Spleen (tissue), 7 donors: ENCODE measurements at regions not wholly inside any gene's neighbourhood (a gene's known extent, or its start where the extent isn't known, plus 50 kb on each side); places are given as distances from the start of the nearest gene placed in this dataset.

Source experiments
- POLR2A ChIP-seq, 3 donors: fragments of 450-650 bp; IDR thresholded peaks; one replicate each; pipeline ENCODE4 v1.5.1; 2017; ENCODE audit warnings: antibody characterized with exemption in 3 of 3, mild to moderate bottlenecking in 1 of 3
- POLR2AphosphoS5 ChIP-seq, 3 donors: sonication (generic); formaldehyde crosslinking; IDR thresholded peaks; one replicate each; pipeline ENCODE4 v1.5.1; 2017; ENCODE audit warnings: antibody characterized with exemption in 3 of 3
- TF ChIP-seq, protein P1 (sequence below), 11 experiments: fragments of 200-600 bp in 7 of 11; fragments of 450-650 bp in 4 of 11; sonication (generic) in 4 of 11; IDR thresholded peaks in 8 of 11; conservative IDR thresholded peaks in 3 of 11; 1 replicate in 7 of 11; 2 replicates in 4 of 11; pipeline versions ENCODE4 v1.4.0 to v1.8.0; 2016 to 2021; ENCODE audit warnings: antibody characterized with exemption in 11 of 11, inconsistent platforms in 4 of 11, mild to moderate bottlenecking in 1 of 11
- donor health status: DM: no; HTN: no; CAD: no; lungs with moderate emphysema.
- donor health status: DM: no; HTN: no; CAD: no.
- donor health status: DM: no; HTN: no; CAD: no.

DNA sequence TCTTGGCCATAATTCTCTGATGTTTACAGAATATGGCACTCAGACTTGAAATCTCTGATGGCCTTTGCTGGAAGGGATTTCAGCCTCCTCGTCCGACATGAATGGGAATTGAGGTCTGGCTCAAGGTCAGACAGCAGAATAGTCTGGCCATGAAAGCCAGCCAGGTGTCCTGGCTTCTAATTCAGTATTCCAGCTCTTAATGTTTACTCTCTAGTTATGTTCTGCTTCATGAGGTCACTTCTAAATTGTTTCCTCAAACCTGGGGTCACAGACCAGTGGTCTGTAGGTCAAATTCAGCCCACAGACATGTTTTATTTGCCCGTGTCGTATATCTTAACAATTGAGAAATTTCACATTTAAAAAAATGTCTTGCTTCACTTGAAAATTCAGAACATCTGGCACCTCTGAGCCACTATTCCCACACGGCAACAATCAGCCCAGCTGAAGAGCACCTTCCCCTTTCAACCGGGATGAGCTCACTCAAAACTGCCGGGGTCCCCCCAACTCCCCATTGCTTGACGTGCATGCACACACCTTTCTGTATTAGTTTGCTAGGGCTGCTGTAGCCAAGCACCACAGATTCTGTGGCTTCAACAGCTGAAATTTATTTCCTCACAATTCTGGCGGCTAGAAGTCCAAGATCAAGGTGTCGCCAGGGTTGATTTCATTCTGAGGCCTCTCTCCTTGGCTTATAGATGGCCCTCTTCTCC is 243.5 kb downstream of the ENC1 start:
- TF ChIP-seq, protein P1, sequence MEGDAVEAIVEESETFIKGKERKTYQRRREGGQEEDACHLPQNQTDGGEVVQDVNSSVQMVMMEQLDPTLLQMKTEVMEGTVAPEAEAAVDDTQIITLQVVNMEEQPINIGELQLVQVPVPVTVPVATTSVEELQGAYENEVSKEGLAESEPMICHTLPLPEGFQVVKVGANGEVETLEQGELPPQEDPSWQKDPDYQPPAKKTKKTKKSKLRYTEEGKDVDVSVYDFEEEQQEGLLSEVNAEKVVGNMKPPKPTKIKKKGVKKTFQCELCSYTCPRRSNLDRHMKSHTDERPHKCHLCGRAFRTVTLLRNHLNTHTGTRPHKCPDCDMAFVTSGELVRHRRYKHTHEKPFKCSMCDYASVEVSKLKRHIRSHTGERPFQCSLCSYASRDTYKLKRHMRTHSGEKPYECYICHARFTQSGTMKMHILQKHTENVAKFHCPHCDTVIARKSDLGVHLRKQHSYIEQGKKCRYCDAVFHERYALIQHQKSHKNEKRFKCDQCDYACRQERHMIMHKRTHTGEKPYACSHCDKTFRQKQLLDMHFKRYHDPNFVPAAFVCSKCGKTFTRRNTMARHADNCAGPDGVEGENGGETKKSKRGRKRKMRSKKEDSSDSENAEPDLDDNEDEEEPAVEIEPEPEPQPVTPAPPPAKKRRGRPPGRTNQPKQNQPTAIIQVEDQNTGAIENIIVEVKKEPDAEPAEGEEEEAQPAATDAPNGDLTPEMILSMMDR (IDR thresholded peaks at IDR 0.05 in 8 of 11, conservative IDR thresholded peaks at IDR 0.05 in 3 of 11) = no peak
- TF ChIP-seq POLR2A (IDR thresholded peaks at IDR 0.05) (no peak), POLR2AphosphoS5 (IDR thresholded peaks at IDR 0.05) (no peak)
